Caco-2 (cell line): ENCODE measurements at regions not wholly inside any gene's neighbourhood (a gene's known extent, or its start where the extent isn't known, plus 50 kb on each side); places are given as distances from the start of the nearest gene placed in this dataset.

Source experiments
- BruUV-seq: library from RNA; stranded (reverse); fragments of 400-500 nt; replicated peaks from 2 replicates; lab custom pipeline; 2021; lab: Mats Ljungman, UMichigan
- CTCF ChIA-PET: fragments of 300-600 bp; sonication (Branson Sonifier 250); formaldehyde crosslinking; loops from one replicate; lab custom pipeline; 2022; ENCODE audit warnings: antibody characterized with exemption; lab: Charles Lee
- POLR2A ChIA-PET: fragments of 300-600 bp; sonication (Branson Sonifier 250); formaldehyde crosslinking; loops from one replicate; lab custom pipeline; 2022; ENCODE audit warnings: antibody characterized with exemption; lab: Charles Lee
- DNase-seq, 2 experiments: peaks; one replicate each; pipeline versions ENCODE4 v3.0.0 to v3.0.0-alpha.2; 2020 to 2022
- H3K27me3 ChIP-seq: replicated peaks from 2 replicates; pipeline ENCODE4 v1.6.0; 2011; ENCODE audit warnings: low read length; ENCODE audit not compliant: control insufficient read depth, insufficient read depth
- H3K36me3 ChIP-seq: 2 replicates; pipeline ENCODE4 v1.5.1; 2011; ENCODE audit warnings: low read length; ENCODE audit not compliant: control insufficient read depth, insufficient read depth
- H3K4me1 ChIP-seq: fragments of 250-450 bp; sonication (Bioruptor Pico); 2 replicates; pipeline ENCODE4 v1.5.1; 2020; ENCODE audit warnings: mild to moderate bottlenecking
- H3K4me3 ChIP-seq: 2 replicates; pipeline ENCODE4 v1.5.1; 2011; ENCODE audit warnings: low read depth, mild to moderate bottlenecking, control low read depth, low read length
- H3K9me3 ChIP-seq: fragments of 250-450 bp; sonication (Bioruptor Pico); 2 replicates; pipeline ENCODE4 v1.5.1; 2020; ENCODE audit warnings: mild to moderate bottlenecking, moderate library complexity
- H3K27ac Mint-ChIP-seq: one replicate; pipeline ENCODE4 v1.8.0; 2022; ENCODE audit warnings: mixed read lengths; ENCODE audit not compliant: unreplicated experiment
- H3K27me3 Mint-ChIP-seq: one replicate; pipeline ENCODE4 v1.8.0; 2022; ENCODE audit warnings: mixed read lengths; ENCODE audit not compliant: insufficient read depth, unreplicated experiment
- H3K36me3 Mint-ChIP-seq: one replicate; pipeline ENCODE4 v1.8.0; 2022; ENCODE audit warnings: mild to moderate bottlenecking, mixed read lengths; ENCODE audit not compliant: insufficient read depth, unreplicated experiment
- H3K4me1 Mint-ChIP-seq: one replicate; pipeline ENCODE4 v1.8.0; 2022; ENCODE audit warnings: low read depth, mixed read lengths; ENCODE audit not compliant: unreplicated experiment
- H3K4me3 Mint-ChIP-seq: one replicate; pipeline ENCODE4 v1.8.0; 2022; ENCODE audit warnings: mild to moderate bottlenecking, moderate library complexity, mixed read lengths; ENCODE audit not compliant: unreplicated experiment
- H3K9me3 Mint-ChIP-seq: one replicate; pipeline ENCODE4 v1.8.0; 2022; ENCODE audit warnings: mixed read lengths; ENCODE audit not compliant: unreplicated experiment
- intact Hi-C: fragments of 100-400 bp; cut with micrococcal nuclease; formaldehyde crosslinking; loops from one replicate; pipeline ENCODE4 v1.10.0; 2022; ENCODE audit not compliant: unreplicated experiment
- TF ChIP-seq, protein P1 (sequence below), 2 experiments: fragments of 200-600 bp in 1 of 2; IDR thresholded peaks; 1 replicate in 1 of 2; 2 replicates in 1 of 2; pipeline versions ENCODE4 v1.5.1 to v1.8.0; 2011 to 2022; ENCODE audit warnings: antibody characterized with exemption in 1 of 2, control low read depth in 1 of 2, inconsistent platforms in 1 of 2, low read depth in 1 of 2, low read length in 1 of 2, mild to moderate bottlenecking in 1 of 2, moderate library complexity in 1 of 2; ENCODE audit not compliant: insufficient read depth in 1 of 2, severe bottlenecking in 1 of 2, unreplicated experiment in 1 of 2

GRCh38 chr6:153727885-153728284 is 311.2 kb upstream of the OPRM1 start:
- TF ChIP-seq, protein P1, sequence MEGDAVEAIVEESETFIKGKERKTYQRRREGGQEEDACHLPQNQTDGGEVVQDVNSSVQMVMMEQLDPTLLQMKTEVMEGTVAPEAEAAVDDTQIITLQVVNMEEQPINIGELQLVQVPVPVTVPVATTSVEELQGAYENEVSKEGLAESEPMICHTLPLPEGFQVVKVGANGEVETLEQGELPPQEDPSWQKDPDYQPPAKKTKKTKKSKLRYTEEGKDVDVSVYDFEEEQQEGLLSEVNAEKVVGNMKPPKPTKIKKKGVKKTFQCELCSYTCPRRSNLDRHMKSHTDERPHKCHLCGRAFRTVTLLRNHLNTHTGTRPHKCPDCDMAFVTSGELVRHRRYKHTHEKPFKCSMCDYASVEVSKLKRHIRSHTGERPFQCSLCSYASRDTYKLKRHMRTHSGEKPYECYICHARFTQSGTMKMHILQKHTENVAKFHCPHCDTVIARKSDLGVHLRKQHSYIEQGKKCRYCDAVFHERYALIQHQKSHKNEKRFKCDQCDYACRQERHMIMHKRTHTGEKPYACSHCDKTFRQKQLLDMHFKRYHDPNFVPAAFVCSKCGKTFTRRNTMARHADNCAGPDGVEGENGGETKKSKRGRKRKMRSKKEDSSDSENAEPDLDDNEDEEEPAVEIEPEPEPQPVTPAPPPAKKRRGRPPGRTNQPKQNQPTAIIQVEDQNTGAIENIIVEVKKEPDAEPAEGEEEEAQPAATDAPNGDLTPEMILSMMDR (IDR thresholded peaks at IDR 0.05; ENCODE audit: insufficient read depth in 1 of 2, low read depth in 1 of 2, low read length in 1 of 2, severe bottlenecking in 1 of 2, unreplicated experiment in 1 of 2), result no peak
- peaks cover 6% of the 10 kb centered on the region for H3K9me3 Mint-ChIP-seq
- BruUV-seq, result no TSS peak
- intact Hi-C loops, result loop anchor here (10.0 kb wide), 1 partner anchor 217 kb away; no protein-coding TSS in a partner anchor
- H3K4me1 Mint-ChIP-seq, result no peaks in the 10 kb centered on the region
- H3K4me3 Mint-ChIP-seq, result no peak overlapping the region
- ChIA-PET POLR2A (no interaction called here), CTCF (no interaction called here)
- no peak overlapping the region for H3K27ac Mint-ChIP-seq
- H3K27me3 ChIP-seq, result no peaks in the 10 kb centered on the region
- H3K27me3 Mint-ChIP-seq, result peaks cover 2% of the 10 kb centered on the region
- no peaks in the 10 kb centered on the region for H3K4me1 ChIP-seq
- H3K36me3 Mint-ChIP-seq, result no peaks in the 10 kb centered on the region
- H3K4me3 ChIP-seq, result no peak overlapping the region
- DNase-seq, result no peak
- no peaks in the 10 kb centered on the region for H3K36me3 ChIP-seq
- H3K9me3 ChIP-seq, result no peaks in the 10 kb centered on the region; the same call in 1 of the 2 replicates

GRCh38 chr6:153725456-153725855 is 313.6 kb upstream of the OPRM1 start:
- Mint-ChIP-seq H3K4me3 (no peak overlapping the region), H3K4me1 (no peaks in the 10 kb centered on the region), H3K27ac (no peak overlapping the region), H3K36me3 (no peaks in the 10 kb centered on the region), H3K27me3 (no peaks in the 10 kb centered on the region), H3K9me3 (no peaks in the 10 kb centered on the region)
- CTCF ChIA-PET, result interaction anchor here (0.5 kb wide), 1 partner anchor 218 kb away, joined by 3 read pairs; no protein-coding TSS in a partner anchor
- no peaks in the 10 kb centered on the region; the same call in 1 of the 2 replicates for H3K9me3 ChIP-seq
- H3K27me3 ChIP-seq, result no peaks in the 10 kb centered on the region
- H3K36me3 ChIP-seq, result no peaks in the 10 kb centered on the region
- POLR2A ChIA-PET, result no interaction called here
- no TSS peak for BruUV-seq
- DNase-seq, result no peak
- intact Hi-C loops, result loop anchor here (10.0 kb wide), 1 partner anchor 219 kb away; no protein-coding TSS in a partner anchor
- H3K4me1 ChIP-seq, result no peaks in the 10 kb centered on the region
- TF ChIP-seq, protein P1 (IDR thresholded peaks at IDR 0.05; ENCODE audit: insufficient read depth in 1 of 2, low read depth in 1 of 2, low read length in 1 of 2, severe bottlenecking in 1 of 2, unreplicated experiment in 1 of 2), result no peak
- no peak overlapping the region for H3K4me3 ChIP-seq

DNA sequence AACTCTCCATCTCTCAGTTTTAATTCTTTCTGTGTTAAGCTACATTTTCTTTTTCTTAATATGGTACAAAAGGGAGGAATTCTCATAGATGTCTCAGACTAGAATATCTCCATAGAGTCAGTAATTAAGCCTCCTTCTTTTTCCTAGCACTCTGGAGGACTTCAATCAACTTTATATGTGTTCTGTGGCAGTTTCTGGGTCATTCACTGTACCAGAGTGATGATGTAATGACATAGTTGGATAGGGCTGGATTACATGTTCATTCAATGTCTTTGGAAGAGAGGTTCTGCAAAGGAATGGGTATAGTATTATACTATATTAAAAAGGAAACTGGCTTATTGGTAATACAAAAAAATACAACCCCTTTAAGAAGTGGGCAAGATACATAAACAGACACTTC is 318.3 kb upstream of the OPRM1 start:
- Histone ChIP-seq H3K4me1 (no peaks in the 10 kb centered on the region), H3K4me3 (no peak overlapping the region), H3K36me3 (no peaks in the 10 kb centered on the region), H3K27me3 (no peaks in the 10 kb centered on the region), H3K9me3 (no peaks in the 10 kb centered on the region)
- H3K27me3 Mint-ChIP-seq, result peaks cover 3% of the 10 kb centered on the region
- BruUV-seq, result no TSS peak
- no peak overlapping the region for H3K27ac Mint-ChIP-seq
- no peaks in the 10 kb centered on the region for H3K36me3 Mint-ChIP-seq
- H3K4me3 Mint-ChIP-seq, result no peak overlapping the region
- ChIA-PET POLR2A (no interaction called here), CTCF (no interaction called here)
- H3K4me1 Mint-ChIP-seq, result no peaks in the 10 kb centered on the region
- TF ChIP-seq, protein P1 (IDR thresholded peaks at IDR 0.05; ENCODE audit: insufficient read depth in 1 of 2, low read depth in 1 of 2, low read length in 1 of 2, severe bottlenecking in 1 of 2, unreplicated experiment in 1 of 2), result no peak
- no peak for DNase-seq
- no peaks in the 10 kb centered on the region for H3K9me3 Mint-ChIP-seq
- intact Hi-C loops, result loop anchor here (10.0 kb wide), 1 partner anchor 224 kb away; no protein-coding TSS in a partner anchor
